ENCODE measurements at regions not wholly inside any gene's neighbourhood (a gene's known extent, or its start where the extent isn't known, plus 50 kb on each side); places are given as distances from the start of the nearest gene placed in this dataset.
A peak's percentile ranks its signal among the peaks of the same experiment; 100 is the strongest.
"Not testable (repeated sequence)": the region's sequence is repeated elsewhere in the genome, so short reads cannot be mapped to it uniquely, and the experiment has no call there.

DNA sequence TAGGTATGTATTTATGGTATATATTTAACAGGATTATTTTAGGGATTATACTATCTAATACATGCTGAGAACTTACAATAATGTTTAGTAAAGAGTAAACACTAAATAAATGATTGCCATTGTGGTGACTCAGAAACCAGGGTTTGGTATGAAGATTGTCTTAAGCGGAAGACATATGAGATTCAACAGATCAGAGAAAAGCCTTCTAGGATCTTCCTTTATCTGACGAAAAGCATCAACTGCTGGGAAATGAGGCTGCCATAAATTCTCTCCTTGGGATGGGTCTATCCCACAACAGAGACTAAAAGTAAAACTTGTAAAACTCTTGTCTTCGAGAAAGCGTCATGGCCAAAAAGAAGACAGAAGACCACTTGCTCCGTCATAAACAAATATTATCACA, 1352.2 kb upstream of the EPHA6 start:
- DNase-seq (ENCODE audit: low read depth, low spot score): no peak

DNA sequence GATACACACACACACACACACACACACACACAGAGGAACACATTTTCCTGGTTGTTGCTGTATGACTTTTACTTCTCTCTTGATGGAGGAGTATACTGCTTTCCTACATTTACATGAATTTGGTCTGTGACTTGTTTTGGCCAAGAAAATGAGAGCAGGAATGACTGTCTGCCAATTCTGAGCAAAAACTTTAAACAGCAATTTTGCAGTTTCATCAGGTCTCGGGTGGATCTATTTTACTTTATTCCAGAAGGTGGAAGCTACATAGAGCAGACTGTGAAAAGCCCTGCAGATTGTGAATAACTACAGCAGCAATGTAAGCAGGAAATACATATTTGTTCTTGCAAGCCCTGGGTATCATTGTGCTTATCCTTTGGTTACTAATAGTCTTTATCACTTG, 1350.0 kb upstream of the EPHA6 start:
- no peak for DNase-seq (ENCODE audit: low read depth, low spot score)

GRCh38 chr3:95468331-95468730, 1346.1 kb upstream of the EPHA6 start:
- DNase-seq (ENCODE audit: low read depth, low spot score): no peak

DNA sequence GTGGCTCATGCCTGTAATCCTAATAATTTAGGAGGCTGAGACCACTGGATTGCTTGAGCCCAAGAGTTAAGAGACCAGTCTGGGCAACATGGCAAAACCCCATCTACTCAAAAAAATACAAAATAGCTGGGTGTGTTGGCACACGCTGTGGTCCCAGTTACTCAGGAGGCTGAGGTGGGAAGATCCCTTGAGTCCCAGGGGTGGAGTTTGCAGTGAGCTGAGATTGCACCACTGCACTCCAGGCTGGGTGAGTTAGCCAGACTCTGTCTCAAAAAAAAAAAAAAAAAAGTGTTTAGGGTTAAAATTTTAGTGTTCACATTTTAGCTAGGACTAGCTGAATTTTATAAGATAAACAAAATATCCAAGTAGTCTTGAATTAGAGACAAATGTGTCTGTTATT, 1340.1 kb upstream of the EPHA6 start:
- peak; percentile 5 for DNase-seq (ENCODE audit: low read depth, low spot score)

GRCh38 chr3:95476534-95476933, 1337.9 kb upstream of the EPHA6 start:
- DNase-seq (ENCODE audit: low read depth, low spot score): no peak

- DNase-seq (ENCODE audit: low read depth, low spot score): no peak
These were observed 1308.2 kb upstream of the EPHA6 start for GRCh38 chr3:95506174-95506573.

DNA sequence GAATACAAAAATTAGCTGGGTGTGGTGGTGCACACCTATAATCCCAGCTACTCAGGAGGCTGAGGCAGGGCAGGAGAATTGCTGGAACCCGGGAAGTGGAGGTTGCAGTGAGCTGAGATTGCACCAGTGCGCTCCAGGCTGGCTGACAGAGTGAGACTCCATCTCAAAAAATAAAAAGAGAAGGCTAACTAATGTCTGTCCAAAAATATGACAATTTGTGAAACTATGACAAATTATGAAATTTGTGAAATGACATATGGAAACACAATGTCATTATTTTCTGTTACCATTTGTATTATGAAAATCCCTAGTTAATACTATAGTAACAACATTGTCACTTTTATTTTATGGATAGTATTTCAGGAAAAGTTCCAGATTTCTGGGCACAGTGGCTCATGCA, 1306.3 kb upstream of the EPHA6 start:
- no peak for DNase-seq (ENCODE audit: low read depth, low spot score)

- DNase-seq (ENCODE audit: low read depth, low spot score): no peak
These were observed 1302.6 kb upstream of the EPHA6 start for GRCh38 chr3:95511828-95512227.

DNA sequence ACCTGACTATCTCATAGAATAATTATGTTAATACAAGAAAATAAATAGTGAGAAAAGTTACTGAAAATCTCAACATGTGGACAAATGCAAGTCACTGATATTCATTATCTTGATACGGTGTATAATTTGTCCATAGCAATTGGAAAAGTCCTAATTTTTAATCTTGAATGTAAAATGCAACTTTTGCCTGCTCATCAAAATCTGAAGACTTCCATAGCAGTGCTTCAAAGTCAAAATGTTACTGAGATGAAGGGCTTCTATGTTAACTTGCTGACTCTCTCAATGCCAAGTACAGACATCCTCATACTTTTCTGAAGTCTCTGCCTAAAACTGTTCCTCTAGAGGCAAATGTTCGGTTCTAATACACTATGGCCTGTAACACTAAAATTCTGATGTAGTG, 1300.1 kb upstream of the EPHA6 start:
- no peak for DNase-seq (ENCODE audit: low read depth, low spot score)

DNA sequence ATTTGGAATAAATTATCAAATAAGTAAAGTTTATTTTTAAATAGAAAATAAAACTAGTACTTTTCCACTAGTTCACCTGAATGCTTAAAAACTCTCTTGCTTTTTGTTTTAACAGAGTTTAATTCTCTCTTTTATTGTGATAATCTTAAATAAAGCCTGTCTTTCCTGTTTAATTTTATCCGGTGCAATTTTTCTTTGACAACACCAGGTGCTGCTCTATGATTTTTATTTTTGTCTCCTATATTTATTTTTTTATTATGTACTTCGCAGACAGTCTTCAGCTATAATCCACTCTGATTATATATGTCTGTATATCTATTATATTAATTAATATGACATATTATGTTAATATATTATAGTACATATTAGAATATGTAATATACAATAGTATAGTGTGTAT, 1293.0 kb upstream of the EPHA6 start:
- DNase-seq (ENCODE audit: low read depth, low spot score): no peak

- no peak for DNase-seq (ENCODE audit: low read depth, low spot score)
These were observed 1291.9 kb upstream of the EPHA6 start for GRCh38 chr3:95522449-95522848.

DNA sequence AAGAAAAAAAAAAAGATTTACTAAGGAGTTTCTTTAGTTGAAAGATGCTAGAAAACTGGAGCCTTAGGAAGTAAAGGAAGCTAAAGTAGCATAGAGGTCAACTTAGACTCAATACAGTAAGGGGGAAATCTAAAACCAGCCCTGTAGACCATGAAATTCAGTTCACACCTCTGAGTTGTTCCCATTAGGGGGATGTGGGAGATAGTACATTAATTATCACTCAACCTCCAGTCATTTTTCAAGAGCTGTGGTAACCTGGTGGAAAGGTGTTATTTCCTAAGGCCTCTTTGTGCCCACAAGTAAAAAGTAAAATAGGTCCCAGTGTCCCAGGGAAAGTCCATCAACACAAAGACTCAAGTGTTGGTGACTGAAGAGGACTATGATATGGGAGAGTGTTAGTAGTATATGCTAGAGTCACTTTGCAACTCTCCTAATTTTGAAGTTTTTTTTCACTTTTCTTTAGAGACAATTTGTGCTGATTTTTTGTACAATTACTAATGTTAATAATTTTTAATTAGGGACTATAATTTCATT, 1274.4 kb upstream of the EPHA6 start:
- DNase-seq (ENCODE audit: low read depth, low spot score): no peak

DNA sequence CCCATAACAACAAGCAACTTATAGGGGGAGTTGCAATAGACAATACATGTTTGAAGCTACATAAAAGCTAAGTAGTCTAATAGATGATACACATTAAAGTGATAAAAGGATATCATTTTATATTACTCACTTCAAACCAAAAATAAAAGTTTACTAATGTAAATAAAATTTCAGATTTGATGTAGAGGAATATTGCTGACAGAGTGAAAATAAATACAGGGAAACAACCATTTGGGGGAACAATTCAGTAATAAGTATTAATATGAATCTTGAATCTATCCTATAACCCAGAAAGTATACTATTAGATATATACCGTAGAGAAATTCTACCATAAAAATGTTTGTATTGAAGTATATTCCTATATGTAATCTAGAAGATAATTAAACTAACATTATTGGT, 1248.9 kb upstream of the EPHA6 start:
- DNase-seq (ENCODE audit: low read depth, low spot score): no peak

DNA sequence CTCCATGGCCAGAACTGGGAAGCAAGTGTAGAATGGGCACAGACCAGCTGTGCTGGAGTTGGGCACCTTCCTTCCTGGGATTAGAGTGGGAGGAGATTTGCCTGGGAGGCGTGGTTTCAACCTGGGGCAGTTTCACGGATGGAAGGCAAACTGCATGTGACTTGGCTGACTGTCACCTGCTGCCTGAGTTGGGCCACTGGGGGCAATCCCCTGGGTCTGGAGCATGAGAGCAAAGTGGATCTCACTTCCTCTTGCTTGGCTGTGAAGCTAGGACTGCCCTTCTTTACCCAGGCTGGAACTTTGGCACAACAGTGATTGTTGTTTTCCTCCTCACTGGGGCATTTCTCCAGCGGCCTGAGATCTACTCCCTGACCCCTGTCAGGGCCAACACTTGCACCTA, 1247.0 kb upstream of the EPHA6 start:
- DNase-seq (ENCODE audit: low read depth, low spot score): no peak

DNA sequence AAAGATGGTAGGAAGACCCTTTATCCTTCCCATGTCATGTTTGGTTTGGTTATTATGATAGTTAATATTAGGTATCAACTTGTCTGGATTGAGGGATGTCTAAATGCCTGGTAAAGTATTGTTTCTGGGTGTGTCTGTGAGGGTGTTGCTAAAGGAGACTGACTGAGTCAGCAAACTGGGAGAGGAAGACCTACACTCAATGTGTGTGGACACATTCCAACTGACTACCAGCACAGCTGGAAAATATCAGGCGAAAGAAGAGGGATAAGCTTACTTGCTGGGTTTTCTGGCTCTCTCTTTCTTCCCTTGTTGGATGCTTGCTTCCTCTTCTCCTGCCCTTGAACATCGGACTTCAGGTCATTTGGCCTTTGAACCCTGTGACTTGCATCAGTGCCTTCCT, 1227.6 kb upstream of the EPHA6 start:
- DNase-seq (ENCODE audit: low read depth, low spot score): no peak

- DNase-seq (ENCODE audit: low read depth, low spot score): not testable (repeated sequence)
These were observed 1226.8 kb upstream of the EPHA6 start for GRCh38 chr3:95587641-95588040.

DNA sequence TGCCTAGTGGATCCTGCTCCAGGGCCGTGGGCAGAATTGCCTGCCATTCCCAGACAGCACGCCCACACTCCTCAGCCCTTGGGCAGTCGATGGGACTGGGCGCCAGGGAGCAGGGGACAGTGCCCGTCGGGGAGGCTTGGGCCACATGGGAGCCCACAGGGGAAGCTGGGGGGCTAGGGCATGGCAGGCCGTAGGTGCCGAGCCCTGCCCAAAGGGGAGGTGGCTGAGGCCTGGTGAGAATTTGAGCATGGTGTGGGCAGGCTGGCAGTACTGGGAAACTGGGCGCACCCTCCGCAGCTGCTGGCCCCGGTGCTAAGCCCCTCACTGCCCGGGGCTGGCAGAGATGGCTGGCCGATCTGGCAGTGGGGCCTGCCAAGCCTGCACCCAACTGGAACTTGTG, 1225.9 kb upstream of the EPHA6 start:
- no peak for DNase-seq (ENCODE audit: low read depth, low spot score)

GRCh38 chr3:95595416-95596075, 1218.8 kb upstream of the EPHA6 start:
- DNase-seq (ENCODE audit: low read depth, low spot score): no peak

- DNase-seq (ENCODE audit: low read depth, low spot score): no peak
These were observed 1206.5 kb upstream of the EPHA6 start for GRCh38 chr3:95607926-95608325.

GRCh38 chr3:95609411-95609810, 1205.0 kb upstream of the EPHA6 start:
- no peak for DNase-seq (ENCODE audit: low read depth, low spot score)

DNA sequence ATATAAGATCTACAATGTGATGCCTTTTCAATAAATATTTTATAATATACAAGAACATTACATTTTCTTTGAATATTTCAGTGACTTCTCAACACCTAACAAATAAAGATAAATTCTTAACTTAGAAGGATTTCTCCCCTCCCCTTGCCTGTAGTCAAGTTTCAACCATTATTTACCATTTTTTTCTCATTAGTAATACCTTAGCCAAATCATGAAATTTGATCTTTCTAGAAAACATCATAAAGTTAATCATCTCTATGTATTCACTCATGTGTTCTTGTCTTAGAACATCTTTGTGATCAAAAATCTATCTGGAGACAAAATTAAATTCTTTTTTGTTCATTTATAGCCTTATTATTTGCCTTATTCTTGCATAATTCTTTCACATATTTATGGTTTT, 1201.8 kb upstream of the EPHA6 start:
- no peak for DNase-seq (ENCODE audit: low read depth, low spot score)

GRCh38 chr3:95613993-95614392, 1200.4 kb upstream of the EPHA6 start:
- DNase-seq (ENCODE audit: low read depth, low spot score): no peak

- DNase-seq (ENCODE audit: low read depth, low spot score): no peak
These were observed 1198.6 kb upstream of the EPHA6 start for GRCh38 chr3:95615592-95616310.

Measured in ELF-1 (cell line).